Adipocyte (in vitro differentiated cells): ENCODE measurements at regions not wholly inside any gene's neighbourhood (a gene's known extent, or its start where the extent isn't known, plus 50 kb on each side); places are given as distances from the start of the nearest gene placed in this dataset.
A peak's percentile ranks its signal among the peaks of the same experiment; 100 is the strongest.

Source experiments
- DNase-seq: peaks from one replicate; pipeline ENCODE4 v3.0.0-alpha.2; 2015; ENCODE audit warnings: low read depth
- H3K27me3 ChIP-seq: replicated peaks from 2 replicates; pipeline ENCODE4 v1.7.0; 2013; ENCODE audit warnings: mild to moderate bottlenecking, low read length, moderate library complexity; ENCODE audit not compliant: control insufficient read depth, insufficient read depth
- H3K36me3 ChIP-seq: 2 replicates; pipeline ENCODE4 v1.7.0; 2013; ENCODE audit warnings: low read length, mild to moderate bottlenecking, moderate library complexity; ENCODE audit not compliant: control insufficient read depth, insufficient read depth, severe bottlenecking
- H3K4me1 ChIP-seq: 2 replicates; pipeline ENCODE4 v1.7.0; 2013; ENCODE audit warnings: mild to moderate bottlenecking, low read length, moderate library complexity; ENCODE audit not compliant: control insufficient read depth, insufficient read depth
- H3K4me3 ChIP-seq: 2 replicates; pipeline ENCODE4 v1.7.0; 2013; ENCODE audit warnings: mild to moderate bottlenecking, low read length, moderate library complexity
- H3K9ac ChIP-seq: 2 replicates; pipeline ENCODE4 v1.7.0; 2013; ENCODE audit warnings: mild to moderate bottlenecking, low read length, moderate library complexity
- H3K9me3 ChIP-seq: 2 replicates; pipeline ENCODE4 v1.7.0; 2013; ENCODE audit warnings: mild to moderate bottlenecking, low read length, moderate library complexity; ENCODE audit not compliant: control insufficient read depth

DNA sequence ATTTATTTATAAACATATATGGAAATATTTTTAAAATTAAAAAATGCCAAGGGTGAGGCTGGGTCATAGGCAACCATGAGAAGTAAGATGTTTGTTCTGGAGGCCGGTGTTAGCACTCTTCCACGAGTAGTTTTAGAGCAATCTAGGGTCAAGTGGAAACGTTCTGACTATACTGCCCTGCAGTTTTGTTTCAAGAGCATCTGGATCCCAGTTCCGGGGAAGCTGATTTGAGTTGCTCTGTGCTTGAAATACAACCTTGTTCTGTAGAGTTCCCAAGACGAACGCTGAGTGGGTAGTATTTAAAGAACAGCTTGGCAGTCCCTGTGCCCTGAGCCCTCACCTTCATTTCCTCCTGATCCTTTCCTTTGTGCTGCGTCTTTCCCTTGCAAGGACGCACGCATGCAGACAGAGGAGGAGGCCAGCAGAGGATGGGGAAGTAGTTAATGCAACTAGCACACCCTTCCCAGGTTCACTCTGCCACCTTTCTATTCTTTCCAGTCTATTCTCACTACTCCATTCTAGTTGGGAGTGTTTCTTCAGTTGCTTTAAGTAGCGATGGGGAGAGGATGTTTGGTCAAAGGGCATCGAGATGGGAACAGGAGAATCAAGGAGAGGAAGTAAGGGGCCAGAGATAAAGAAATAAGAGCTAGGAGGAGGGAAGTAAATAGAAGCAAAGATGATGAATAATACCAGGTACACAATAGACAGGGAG lies 68.3 kb upstream of the ZSWIM6 start:
- Histone ChIP-seq H3K4me3 (no peak overlapping the region), H3K4me1 (peaks cover 4% of the 10 kb centered on the region), H3K9ac (no peak overlapping the region), H3K9me3 (no peaks in the 10 kb centered on the region), H3K27me3 (no peaks in the 10 kb centered on the region), H3K36me3 (no peaks in the 10 kb centered on the region)
- DNase-seq = no peak

DNA sequence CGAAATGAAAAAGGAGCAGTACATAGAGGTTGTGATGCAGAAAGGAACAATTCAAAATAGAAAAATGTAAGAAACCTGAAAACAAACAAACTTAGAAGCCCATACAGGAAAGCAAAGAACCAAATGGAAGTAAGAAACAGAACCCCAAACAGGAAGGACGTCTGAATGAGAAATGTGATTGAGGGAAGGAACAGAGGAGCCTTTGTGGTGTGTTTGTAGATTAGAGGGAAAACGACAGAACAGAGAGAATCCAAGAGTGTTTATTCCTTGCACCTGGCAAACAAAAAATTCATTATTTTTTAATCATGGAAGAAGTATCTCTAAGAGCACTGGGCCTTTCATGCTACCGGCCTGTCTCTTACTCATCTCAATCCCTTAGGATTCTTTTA lies 67.8 kb upstream of the ZSWIM6 start:
- Histone ChIP-seq H3K9ac (no peak overlapping the region), H3K27me3 (no peaks in the 10 kb centered on the region), H3K36me3 (no peaks in the 10 kb centered on the region), H3K4me1 (peaks cover 4% of the 10 kb centered on the region), H3K4me3 (no peak overlapping the region), H3K9me3 (no peaks in the 10 kb centered on the region)
- DNase-seq = no peak

DNA sequence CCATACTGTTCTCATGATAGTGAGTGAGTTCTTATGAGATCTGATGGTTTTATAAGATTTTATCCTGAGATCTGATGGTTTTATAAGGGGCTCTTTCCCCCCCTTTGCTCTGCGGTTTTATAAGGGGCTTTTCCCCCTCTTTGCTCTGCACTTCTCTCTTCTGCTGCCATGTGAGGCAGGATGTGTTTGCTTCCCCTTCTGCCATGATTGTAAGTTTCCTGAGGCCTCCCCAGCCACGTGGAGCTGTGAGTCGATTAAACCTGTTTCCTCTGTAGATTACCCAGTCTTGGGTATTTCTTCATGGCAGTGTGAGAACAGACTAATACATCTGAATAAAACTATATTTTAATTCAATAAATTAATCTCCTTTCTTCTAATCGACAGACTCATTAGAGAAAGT lies 64.9 kb upstream of the ZSWIM6 start:
- Histone ChIP-seq H3K27me3 (no peaks in the 10 kb centered on the region), H3K4me3 (no peak overlapping the region), H3K9ac (no peak overlapping the region), H3K4me1 (no peaks in the 10 kb centered on the region), H3K9me3 (no peaks in the 10 kb centered on the region), H3K36me3 (no peaks in the 10 kb centered on the region)
- no peak for DNase-seq

DNA sequence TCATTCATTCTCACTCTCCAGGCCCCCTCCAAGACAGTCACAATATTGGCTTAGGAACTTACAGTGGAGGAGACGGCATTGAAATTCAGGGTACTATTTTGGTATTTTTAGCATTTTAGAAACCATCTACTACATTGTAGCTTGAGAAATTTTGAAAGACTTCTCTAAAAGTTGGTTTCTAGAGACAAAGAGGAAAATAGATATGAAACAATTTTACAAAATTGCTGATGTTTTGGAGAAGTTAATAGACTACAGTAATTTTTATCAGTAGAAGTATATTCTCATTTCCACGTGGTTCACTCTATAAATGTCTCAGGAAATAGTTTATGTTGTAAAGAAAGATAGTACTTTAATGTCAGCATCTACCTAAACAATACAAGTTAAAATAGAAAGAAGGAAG lies 63.2 kb upstream of the ZSWIM6 start:
- DNase-seq = no peak
- H3K9me3 ChIP-seq = no peaks in the 10 kb centered on the region
- H3K27me3 ChIP-seq = no peaks in the 10 kb centered on the region
- H3K9ac ChIP-seq = no peak overlapping the region
- peaks cover 6% of the 10 kb centered on the region for H3K4me1 ChIP-seq
- H3K4me3 ChIP-seq = no peak overlapping the region
- no peaks in the 10 kb centered on the region for H3K36me3 ChIP-seq

DNA sequence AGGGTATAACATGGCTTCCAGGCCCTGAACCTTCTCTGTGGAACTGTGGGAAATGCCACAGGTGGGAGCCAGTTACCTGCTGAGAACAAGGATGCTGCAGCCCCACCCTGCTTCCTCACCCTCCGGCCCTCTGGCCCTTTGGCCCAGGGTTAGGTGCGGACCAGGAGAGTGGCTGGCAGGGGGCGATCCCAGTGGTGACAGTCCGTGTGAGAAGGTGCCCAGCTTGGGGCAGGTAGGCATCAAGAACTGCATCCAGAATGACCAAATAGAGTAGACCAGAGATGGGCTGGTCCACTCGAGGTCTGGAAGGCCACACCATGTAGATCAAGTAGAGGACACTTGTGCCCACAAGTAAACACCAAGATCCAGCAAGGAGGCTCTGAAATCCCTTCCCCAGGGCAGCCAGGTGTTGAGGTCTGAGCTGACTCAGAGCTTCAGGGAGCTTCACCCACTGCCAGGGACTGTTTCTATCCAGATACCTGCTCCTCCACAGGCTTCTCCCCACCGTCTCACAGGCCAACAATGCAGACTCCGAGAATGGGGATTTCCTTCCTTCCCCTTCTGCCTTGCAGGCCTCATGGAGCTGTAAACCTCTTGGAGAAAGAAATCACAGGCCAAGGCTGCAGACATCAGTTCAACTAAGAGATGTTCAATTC lies 61.4 kb upstream of the ZSWIM6 start:
- no peak overlapping the region for H3K4me3 ChIP-seq
- no peaks in the 10 kb centered on the region for H3K36me3 ChIP-seq
- H3K9me3 ChIP-seq = no peaks in the 10 kb centered on the region
- H3K9ac ChIP-seq = no peak overlapping the region
- DNase-seq = no peak
- H3K27me3 ChIP-seq = no peaks in the 10 kb centered on the region
- peaks cover 22% of the 10 kb centered on the region for H3K4me1 ChIP-seq

DNA sequence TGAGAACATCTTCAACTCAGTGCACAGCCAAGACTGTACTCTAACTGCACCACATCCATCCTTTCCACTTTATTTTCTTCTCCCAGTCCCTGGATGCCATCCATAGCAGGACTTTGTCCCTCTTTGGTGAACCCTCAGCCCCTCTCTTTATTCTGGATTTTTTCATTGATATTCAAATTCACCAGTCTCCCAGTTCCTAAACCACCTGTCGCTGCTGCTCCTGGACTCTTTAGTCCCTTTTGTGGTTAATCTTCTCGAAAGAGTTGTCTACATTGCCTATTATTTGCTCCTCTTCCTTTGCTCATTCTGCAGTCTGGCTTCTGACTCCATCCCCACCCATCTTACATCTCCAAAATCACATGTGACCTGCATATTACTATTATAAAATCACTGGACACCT lies 59.4 kb upstream of the ZSWIM6 start:
- H3K27me3 ChIP-seq = no peaks in the 10 kb centered on the region
- H3K4me1 ChIP-seq = peaks cover 36% of the 10 kb centered on the region
- no peak overlapping the region for H3K4me3 ChIP-seq
- H3K9me3 ChIP-seq = no peaks in the 10 kb centered on the region
- DNase-seq = no peak
- no peaks in the 10 kb centered on the region for H3K36me3 ChIP-seq
- no peak overlapping the region for H3K9ac ChIP-seq

DNA sequence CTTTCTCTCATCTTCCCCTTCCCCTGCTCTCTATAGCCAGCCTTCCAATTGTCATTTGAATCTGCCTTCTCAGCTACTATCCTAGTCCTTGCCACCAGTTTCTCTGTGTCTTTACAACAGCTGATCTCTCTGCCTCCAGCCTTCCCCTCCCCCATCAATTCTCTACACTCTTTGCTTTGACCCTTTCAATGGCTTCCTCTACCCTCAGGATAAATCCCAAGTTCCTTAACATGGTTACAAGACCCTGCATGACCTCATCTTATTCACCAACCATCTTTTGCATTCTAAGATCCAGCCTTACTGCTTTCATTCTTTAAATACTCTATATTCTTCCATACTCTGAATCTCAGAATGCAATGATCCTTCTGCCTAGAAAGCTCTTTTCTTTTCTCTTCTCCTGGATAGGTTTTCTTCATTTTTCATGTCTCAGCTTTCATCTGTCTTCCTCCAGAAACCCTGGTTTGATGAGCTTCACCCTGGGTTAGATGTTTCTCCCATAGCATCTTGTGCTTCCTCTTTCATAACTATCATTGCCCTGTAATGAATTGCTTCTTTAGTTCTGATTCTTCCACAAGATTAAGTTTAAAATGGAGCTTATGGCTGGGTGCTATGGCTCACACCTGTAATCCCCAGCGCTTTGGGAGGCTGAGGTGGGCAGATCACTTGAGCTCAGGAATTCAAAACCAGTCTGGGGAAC lies 58.6 kb upstream of the ZSWIM6 start:
- H3K36me3 ChIP-seq = no peaks in the 10 kb centered on the region
- H3K9me3 ChIP-seq = no peaks in the 10 kb centered on the region
- no peaks in the 10 kb centered on the region for H3K27me3 ChIP-seq
- peaks cover 36% of the 10 kb centered on the region for H3K4me1 ChIP-seq
- H3K9ac ChIP-seq = no peak overlapping the region
- H3K4me3 ChIP-seq = no peak overlapping the region
- DNase-seq = no peak

DNA sequence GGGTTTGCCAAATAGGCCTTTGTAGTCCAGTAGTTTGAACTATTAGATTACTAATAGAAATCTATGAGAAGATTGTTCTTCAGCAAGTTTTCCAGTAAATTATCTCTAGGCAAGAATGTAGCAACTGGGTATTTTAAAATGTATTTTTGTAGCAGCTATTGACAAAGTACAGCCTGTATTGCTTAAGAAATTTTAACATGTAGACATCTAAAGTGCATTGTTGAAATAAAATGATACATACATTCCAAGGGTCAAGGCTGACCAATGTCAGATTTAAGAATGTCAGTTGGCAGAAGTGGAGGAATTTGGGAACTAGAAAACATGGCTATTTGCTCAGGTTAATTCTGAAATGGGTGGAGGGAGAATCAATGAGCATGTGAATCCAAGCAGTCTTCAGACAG lies 57.5 kb upstream of the ZSWIM6 start:
- no peaks in the 10 kb centered on the region for H3K9me3 ChIP-seq
- H3K4me3 ChIP-seq = no peak overlapping the region
- H3K9ac ChIP-seq = peak overlapping the region; percentile 65
- H3K36me3 ChIP-seq = no peaks in the 10 kb centered on the region
- H3K27me3 ChIP-seq = no peaks in the 10 kb centered on the region
- peaks cover 36% of the 10 kb centered on the region for H3K4me1 ChIP-seq
- DNase-seq = peak; percentile 67

DNA sequence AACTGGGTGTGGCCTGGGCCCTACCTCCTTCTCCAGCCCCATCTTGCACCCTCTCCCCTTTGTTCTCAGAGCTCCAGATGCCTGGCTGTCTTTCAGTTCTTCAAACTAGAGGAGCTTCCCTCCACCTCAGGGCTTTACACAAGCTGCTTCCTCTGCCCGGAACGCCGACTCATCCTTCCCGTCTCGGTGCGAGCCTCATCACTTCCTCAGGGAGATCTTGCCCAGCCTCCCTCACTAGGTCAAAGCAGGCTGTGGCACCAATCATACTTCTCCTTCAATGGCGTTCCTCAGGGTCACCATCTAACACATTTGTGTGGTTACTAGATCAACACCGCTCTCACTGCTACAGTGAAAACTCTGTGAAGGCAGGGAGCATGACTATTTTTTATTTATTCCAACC lies 56.2 kb upstream of the ZSWIM6 start:
- Histone ChIP-seq H3K9me3 (no peaks in the 10 kb centered on the region), H3K9ac (peak overlapping the region; percentile 65), H3K27me3 (no peaks in the 10 kb centered on the region), H3K4me3 (no peak overlapping the region), H3K36me3 (no peaks in the 10 kb centered on the region), H3K4me1 (peaks cover 45% of the 10 kb centered on the region)
- peak; percentile 62 for DNase-seq

DNA sequence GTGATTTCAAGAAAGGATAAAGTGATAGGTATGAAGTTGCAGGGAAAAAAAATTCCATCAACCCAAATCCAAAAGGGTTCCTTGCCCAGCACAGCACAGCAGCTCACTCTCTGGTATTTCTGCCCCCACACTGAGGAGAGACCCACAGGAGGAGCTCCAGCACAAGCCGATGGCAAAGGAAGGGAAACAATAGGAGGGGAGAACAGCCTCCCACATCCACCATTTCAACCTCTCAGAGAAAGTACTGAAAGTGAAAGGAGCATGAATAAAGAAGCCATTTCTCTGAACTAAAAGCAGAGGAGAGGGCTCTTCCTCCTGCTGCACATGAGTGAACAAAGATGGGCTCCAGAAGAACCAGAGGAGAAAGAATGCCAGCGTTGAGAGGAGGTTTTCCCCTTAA lies 54.9 kb upstream of the ZSWIM6 start:
- H3K9me3 ChIP-seq = no peaks in the 10 kb centered on the region
- DNase-seq = peak; percentile 49
- H3K4me1 ChIP-seq = peaks cover 45% of the 10 kb centered on the region
- peak overlapping the region; percentile 50 for H3K4me3 ChIP-seq
- peak overlapping the region; percentile 51 for H3K9ac ChIP-seq
- no peaks in the 10 kb centered on the region for H3K27me3 ChIP-seq
- H3K36me3 ChIP-seq = no peaks in the 10 kb centered on the region

DNA sequence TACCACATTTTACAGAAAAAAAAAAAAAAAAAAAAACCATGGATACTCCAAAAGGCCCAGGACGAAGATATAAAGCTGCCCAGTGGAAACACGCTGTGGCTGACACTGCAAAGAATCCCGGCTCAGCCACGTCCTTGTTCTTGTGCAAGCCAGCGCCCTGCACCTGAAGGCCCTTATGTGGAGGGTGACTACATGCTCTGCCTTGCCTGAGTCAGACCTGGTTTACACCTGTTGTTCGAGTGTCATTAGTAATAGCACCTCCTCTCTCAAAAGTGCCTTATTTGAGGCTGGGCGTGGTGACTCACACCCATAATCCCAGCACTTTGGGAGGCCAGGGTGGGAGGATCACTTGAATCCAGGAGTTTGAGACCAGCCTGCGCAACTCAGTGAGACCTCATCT lies 54.3 kb upstream of the ZSWIM6 start:
- peaks cover 45% of the 10 kb centered on the region for H3K4me1 ChIP-seq
- H3K4me3 ChIP-seq = no peak overlapping the region
- no peaks in the 10 kb centered on the region for H3K36me3 ChIP-seq
- no peak overlapping the region for H3K9ac ChIP-seq
- no peak for DNase-seq
- H3K9me3 ChIP-seq = no peaks in the 10 kb centered on the region
- no peaks in the 10 kb centered on the region for H3K27me3 ChIP-seq
